Ovary (tissue), 7 donors: ENCODE measurements at regions not wholly inside any gene's neighbourhood (a gene's known extent, or its start where the extent isn't known, plus 50 kb on each side); places are given as distances from the start of the nearest gene placed in this dataset.

Experiments used
- DNase-seq, 5 donors: peaks; one replicate each; pipeline ENCODE4 v3.0.0-alpha.2; 2019 to 2020
- H3K27ac ChIP-seq, 2 donors: fragments of 200-600 bp; one replicate each; pipeline versions ENCODE4 v1.5.1 to v1.8.0; 2019 to 2022
- H3K27me3 ChIP-seq: fragments of 200-600 bp; one replicate; pipeline ENCODE4 v1.8.0; 2022
- H3K36me3 ChIP-seq: fragments of 200-600 bp; sonication (generic); one replicate; pipeline ENCODE4 v1.5.1; 2019
- H3K4me1 ChIP-seq: one replicate; pipeline ENCODE4 v1.8.1; 2013; ENCODE audit warnings: mild to moderate bottlenecking, moderate library complexity; ENCODE audit not compliant: insufficient read depth
- H3K4me3 ChIP-seq: fragments of 200-600 bp; sonication (generic); one replicate; pipeline ENCODE4 v1.5.1; 2017
- H3K9me3 ChIP-seq, 2 donors: fragments of 200-600 bp in 1 of 2; sonication (generic) in 1 of 2; one replicate each; pipeline versions ENCODE4 v1.5.1 to v1.8.1; 2013 to 2019; ENCODE audit warnings: mild to moderate bottlenecking in 1 of 2, moderate library complexity in 1 of 2
- CTCF ChIP-seq, 3 donors: fragments of 450-650 bp in 2 of 3; fragments of 200-600 bp in 1 of 3; IDR thresholded peaks; one replicate each; pipeline versions ENCODE4 v1.5.1 to v1.8.0; 2016 to 2022; ENCODE audit warnings: antibody characterized with exemption in 3 of 3, mild to moderate bottlenecking in 1 of 3
- EP300 ChIP-seq: sonication (generic); formaldehyde crosslinking; IDR thresholded peaks from one replicate; pipeline ENCODE4 v1.6.1; 2017; ENCODE audit warnings: antibody characterized with exemption
- POLR2A ChIP-seq: fragments of 450-650 bp; IDR thresholded peaks from one replicate; pipeline ENCODE4 v1.6.1; 2017; ENCODE audit warnings: antibody characterized with exemption, mild to moderate bottlenecking, moderate library complexity
- WGBS, 3 donors: extraction: QIAGEN DNeasy Blood & Tissue Kit in 1 of 3; methylation state at CpG; one replicate each; pipeline versions ENCODE4 v1.1.5 to v1.1.7; 2013 to 2017; 5-methylcytosine and 5-hydroxymethylcytosine counted together
- intact Hi-C, 4 donors: fragments of 100-400 bp; cut with DNase I; formaldehyde crosslinking; loops; one replicate each; pipeline versions ENCODE4 v1.11.0 to v1.15.1; 2022 to 2023
- donor health status: DM: no; HTN: no; CAD: no; lungs with moderate emphysema.
- donor health status: DM: no; HTN: no; CAD: no.
- donor health status: Bipolar disorder and iron deficiency.
- donor health status: DM: no; HTN: no; CAD: no.
- donor health status: DM: yes; HTN: yes; CAD: no.

- DNase-seq = no peak
- no peaks in the 10 kb centered on the region for H3K27me3 ChIP-seq
- H3K9me3 ChIP-seq = no peaks in the 10 kb centered on the region
- no peak overlapping the region for H3K4me3 ChIP-seq
- intact Hi-C loops = no loop called here
- no peaks in the 10 kb centered on the region for H3K4me1 ChIP-seq
- no peaks in the 10 kb centered on the region for H3K36me3 ChIP-seq
- WGBS, 3 donors = 74 to 90% (median 88%) methylated on average over 1 of the region's 1 CpG
- TF ChIP-seq CTCF (IDR thresholded peaks at IDR 0.05) (no peak), EP300 (no peak), POLR2A (no peak)
- no peak overlapping the region for H3K27ac ChIP-seq
Measured at GRCh38 chr12:46573347-46573658, 200.7 kb upstream of the SLC38A2 start.

GRCh38 chr12:46572644-46573346 is 200.2 kb upstream of the SLC38A2 start:
- DNase-seq = no peak
- H3K27me3 ChIP-seq = no peaks in the 10 kb centered on the region
- no peak overlapping the region for H3K4me3 ChIP-seq
- intact Hi-C loops = no loop called here
- H3K4me1 ChIP-seq = no peaks in the 10 kb centered on the region
- no peak overlapping the region for H3K27ac ChIP-seq
- no peaks in the 10 kb centered on the region for H3K9me3 ChIP-seq
- 78 to 86% (median 80%) methylated on average over 2 of the region's 2 CpGs for WGBS, 3 donors
- H3K36me3 ChIP-seq = no peaks in the 10 kb centered on the region
- TF ChIP-seq POLR2A (no peak), EP300 (no peak), CTCF (IDR thresholded peaks at IDR 0.05) (no peak)

DNA sequence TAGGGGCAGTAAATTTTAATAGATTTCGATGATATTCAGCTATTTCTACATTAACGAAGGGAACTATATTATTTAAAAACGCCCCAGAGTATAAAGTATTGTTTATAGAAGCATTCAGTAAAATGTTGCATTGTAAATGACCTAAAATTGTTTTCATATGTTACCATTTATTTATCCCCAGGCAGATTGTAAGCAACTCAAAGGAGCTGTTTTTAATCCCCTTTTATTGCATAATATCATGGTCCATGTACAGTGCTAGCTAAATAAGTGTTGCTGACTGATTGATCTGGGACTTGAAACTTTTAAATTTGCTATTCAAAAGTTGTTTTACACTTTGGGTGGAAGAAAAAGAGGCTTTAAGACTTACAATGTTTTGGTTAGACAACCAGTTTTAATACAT is 199.0 kb upstream of the SLC38A2 start:
- WGBS, 3 donors = 94 to 96% (median 95%) methylated on average over 3 of the region's 3 CpGs
- Histone ChIP-seq H3K36me3 (no peaks in the 10 kb centered on the region), H3K9me3 (no peaks in the 10 kb centered on the region), H3K27ac (no peak overlapping the region), H3K4me3 (no peak overlapping the region), H3K4me1 (no peaks in the 10 kb centered on the region), H3K27me3 (no peaks in the 10 kb centered on the region)
- intact Hi-C loops = no loop called here
- no peak for TF ChIP-seq EP300
- no peak for TF ChIP-seq CTCF (IDR thresholded peaks at IDR 0.05)
- TF ChIP-seq POLR2A = no peak
- no peak for DNase-seq

DNA sequence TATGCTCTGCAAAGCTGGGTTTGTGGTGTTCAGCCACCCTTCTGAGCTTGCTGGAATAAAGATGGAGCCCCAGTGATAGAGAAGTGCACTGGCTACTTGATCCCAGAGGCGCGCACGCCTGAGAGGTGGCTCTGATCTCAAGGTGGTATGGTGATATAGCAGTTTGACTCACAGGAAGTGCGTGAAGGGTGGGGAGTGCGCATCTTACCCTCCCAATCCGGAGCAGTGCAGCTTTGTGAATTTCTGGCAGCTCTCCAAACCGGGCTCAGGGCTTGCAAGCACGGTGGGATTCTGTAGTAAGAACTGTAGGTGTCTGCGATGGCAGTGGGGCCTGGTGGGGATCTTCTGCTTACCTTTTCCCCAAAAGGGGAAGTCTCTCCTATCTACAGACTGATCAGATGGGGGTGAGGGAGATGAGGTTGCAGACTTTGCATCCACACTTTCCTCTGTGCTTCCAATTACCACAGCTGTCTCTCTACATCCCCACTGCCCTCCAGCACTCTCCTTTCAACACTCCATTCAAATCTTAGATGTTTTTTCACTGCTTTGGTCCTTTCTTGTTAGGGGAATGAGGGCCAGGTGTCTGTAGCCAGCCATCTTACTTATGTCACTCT is 197.4 kb upstream of the SLC38A2 start:
- H3K9me3 ChIP-seq = no peaks in the 10 kb centered on the region
- H3K27me3 ChIP-seq = no peaks in the 10 kb centered on the region
- intact Hi-C loops = no loop called here
- H3K4me3 ChIP-seq = no peak overlapping the region
- H3K4me1 ChIP-seq = no peaks in the 10 kb centered on the region
- DNase-seq = no peak
- no peaks in the 10 kb centered on the region for H3K36me3 ChIP-seq
- 93 to 94% (median 93%) methylated on average over 9 of the region's 9 CpGs for WGBS, 3 donors
- no peak overlapping the region for H3K27ac ChIP-seq
- TF ChIP-seq POLR2A (no peak), EP300 (no peak), CTCF (IDR thresholded peaks at IDR 0.05) (no peak)
